GM12878 (cell line): ENCODE measurements at regions not wholly inside any gene's neighbourhood (a gene's known extent, or its start where the extent isn't known, plus 50 kb on each side); places are given as distances from the start of the nearest gene placed in this dataset.

Experiments used
- ATAC-seq: fragments of 200-7000 bp; cut with Tn5 transposase; 3 replicates; pipeline ENCODE4 v1.9.1; 2020; ENCODE audit warnings: mild to moderate bottlenecking, moderate library complexity
- BruUV-seq: library from RNA; stranded (reverse); fragments of 400-500 nt; replicated peaks from 2 replicates; lab custom pipeline; 2021; lab: Mats Ljungman, UMichigan
- CTCF ChIA-PET: fragments of 300-600 bp; sonication (Branson Sonifier 250); formaldehyde crosslinking; extraction: SDS; loops from one replicate; lab custom pipeline; 2021; ENCODE audit warnings: inconsistent platforms; lab: Yijun Ruan, JAX
- POLR2A ChIA-PET: fragments of 350-600 bp; formaldehyde crosslinking; extraction: SDS; loops from one replicate; lab custom pipeline; 2021; ENCODE audit warnings: inconsistent platforms; lab: Charles Lee
- RAD21 ChIA-PET: fragments of 300-600 bp; sonication (Branson Sonifier 250); formaldehyde crosslinking; loops from one replicate; lab custom pipeline; 2023; ENCODE audit warnings: antibody characterized with exemption; ENCODE audit not compliant: unreplicated experiment; lab: Charles Lee
- SMC1A ChIA-PET: fragments of 300-600 bp; sonication (Branson Sonifier 250); formaldehyde crosslinking; loops from one replicate; lab custom pipeline; 2023; ENCODE audit not compliant: unreplicated experiment, uncharacterized antibody; lab: Charles Lee
- DNase-seq: peaks from one replicate; pipeline ENCODE4 v3.0.0-alpha.2; 2011; ENCODE audit warnings: low read depth, low spot score
- FAIRE-seq: peaks from 3 replicates; lab custom pipeline; 2011; peaks lifted over from hg19 to GRCh38; lab: Jason Lieb, UNC
- H2AFZ ChIP-seq: 2 replicates; pipeline ENCODE4 v1.6.0; 2011; ENCODE audit warnings: low read depth, low read length, control low read depth; ENCODE audit not compliant: control insufficient read depth
- H3K27ac ChIP-seq: 2 replicates; pipeline ENCODE4 v1.5.1; 2011; ENCODE audit warnings: control low read depth; ENCODE audit not compliant: control insufficient read depth, insufficient read depth
- H3K27me3 ChIP-seq, 2 experiments: replicated peaks in 1 of 2; 2 replicates each; pipeline versions ENCODE4 v1.6.0 to v1.6.1; 2011; ENCODE audit warnings: low read length in 1 of 2; ENCODE audit not compliant: control insufficient read depth in 2 of 2, insufficient read depth in 2 of 2
- H3K36me3 ChIP-seq, 2 experiments: 2 replicates each; pipeline ENCODE4 v1.5.1; 2011; ENCODE audit warnings: low read length in 1 of 2; ENCODE audit not compliant: control insufficient read depth in 2 of 2, insufficient read depth in 2 of 2
- H3K4me1 ChIP-seq: 2 replicates; pipeline ENCODE4 v1.6.1; 2011; ENCODE audit warnings: mild to moderate bottlenecking, low read length, moderate library complexity, mixed read lengths; ENCODE audit not compliant: control insufficient read depth, insufficient read depth
- H3K4me2 ChIP-seq: 2 replicates; pipeline ENCODE4 v1.6.0; 2011; ENCODE audit warnings: control low read depth; ENCODE audit not compliant: control insufficient read depth, insufficient read depth
- H3K4me3 ChIP-seq: fragments of 200-600 bp; sonication (generic); 2 replicates; pipeline ENCODE4 v1.5.1; 2016
- H3K79me2 ChIP-seq: 2 replicates; pipeline ENCODE4 v1.6.0; 2011; ENCODE audit warnings: low read length; ENCODE audit not compliant: control insufficient read depth, insufficient read depth
- H3K9ac ChIP-seq: 2 replicates; pipeline ENCODE4 v1.8.0; 2011; ENCODE audit warnings: low read length, control low read depth, mixed read lengths; ENCODE audit not compliant: control insufficient read depth, insufficient read depth
- H3K9me3 ChIP-seq: replicated peaks from 3 replicates; pipeline ENCODE4 v1.5.1; 2011; ENCODE audit warnings: mild to moderate bottlenecking, low read length; ENCODE audit not compliant: control insufficient read depth, insufficient read depth
- H4K20me1 ChIP-seq: 2 replicates; pipeline ENCODE4 v1.6.0; 2011; ENCODE audit not compliant: control insufficient read depth, insufficient read depth
- BCL11A ChIP-seq: IDR thresholded peaks from 2 replicates; pipeline ENCODE4 v1.6.1; 2011; ENCODE audit warnings: low read depth, low read length
- CEBPZ ChIP-seq: fragments of 150-350 bp; IDR thresholded peaks from 2 replicates; pipeline ENCODE4 v1.6.1; 2016; ENCODE audit warnings: low read depth, low read length
- E2F8 ChIP-seq: fragments of 450-650 bp; IDR thresholded peaks from 2 replicates; pipeline ENCODE4 v1.6.1; 2018; ENCODE audit warnings: mild to moderate bottlenecking, low read depth, moderate library complexity; ENCODE audit not compliant: partially characterized antibody
- HDGF ChIP-seq: fragments of 450-650 bp; IDR thresholded peaks from 2 replicates; pipeline ENCODE4 v1.6.1; 2016; ENCODE audit warnings: antibody characterized with exemption
- IRF3 ChIP-seq: fragments of 450-650 bp; IDR thresholded peaks from 2 replicates; pipeline ENCODE4 v1.6.1; 2014; ENCODE audit warnings: mild to moderate bottlenecking
- NKRF ChIP-seq: fragments of 450-650 bp; conservative IDR thresholded peaks from 2 replicates; pipeline ENCODE4 v1.6.1; 2017; ENCODE audit warnings: mild to moderate bottlenecking, moderate library complexity
- SMC3 ChIP-seq: IDR thresholded peaks from 2 replicates; pipeline ENCODE4 v1.6.1; 2011; ENCODE audit warnings: low read length, improper control_type of control experiment, borderline replicate concordance
- TCF3 ChIP-seq: IDR thresholded peaks from 2 replicates; pipeline ENCODE4 v1.6.1; 2012; ENCODE audit warnings: low read depth, mild to moderate bottlenecking, low read length, borderline replicate concordance; ENCODE audit not compliant: insufficient read depth
- ZBTB11 ChIP-seq: fragments of 450-650 bp; formaldehyde crosslinking; IDR thresholded peaks from 2 replicates; pipeline ENCODE4 v1.5.0; 2022; ENCODE audit warnings: mild to moderate bottlenecking, missing genetic modification characterization
- whole genome bisulfite sequencing: methylation state at CpG from one replicate; pipeline ENCODE4 v1.1.6; 2016; ENCODE audit warnings: low lambda C conversion rate; ENCODE audit not compliant: insufficient replicate concordance, insufficient coverage; ENCODE audit errors: missing lambda C conversion rate; 5-methylcytosine and 5-hydroxymethylcytosine counted together
- in situ Hi-C: fragments of 300-500 bp; cut with MboI; formaldehyde crosslinking; loops from 9 replicates; pipeline ENCODE4 v1.14.3; 2018; ENCODE audit warnings: mixed read lengths
- intact Hi-C: fragments of 100-400 bp; cut with micrococcal nuclease; formaldehyde crosslinking; loops from one replicate; pipeline ENCODE4 v1.14.2; 2022; ENCODE audit not compliant: unreplicated experiment

GRCh38 chr5:2472670-2473069, 278.8 kb downstream of the IRX2 start (continued):
- TF ChIP-seq CEBPZ (no peak), TCF3 (no peak), ZBTB11 (CRISPR knock-in tag) (no peak)
- TF ChIP-seq, all 136 proteins: peak for 0

- Histone ChIP-seq H3K4me1 (no peaks in the 10 kb centered on the region), H3K9ac (no peak overlapping the region), H3K27me3 (no peaks in the 10 kb centered on the region), H3K27ac (no peak overlapping the region), H3K36me3 (no peaks in the 10 kb centered on the region), H3K9me3 (no peaks in the 10 kb centered on the region), H2AFZ (no peak overlapping the region), H3K4me3 (no peak overlapping the region), H4K20me1 (no peaks in the 10 kb centered on the region), H3K79me2 (no peaks in the 10 kb centered on the region), H3K4me2 (no peak overlapping the region)
- BruUV-seq, result no TSS peak
- ChIA-PET RAD21 (no interaction called here), CTCF (no interaction called here), SMC1A (no interaction called here), POLR2A (no interaction called here)
- FAIRE-seq (no peak), DNase-seq (no peak), ATAC-seq (no peak)
- WGBS, result 40% methylated on average over 3 of the region's 3 CpGs
- in situ Hi-C loops (no loop called here), intact Hi-C loops (no loop called here)
- TF ChIP-seq BCL11A (no peak), HDGF (no peak), NKRF (no peak), E2F8 (no peak), SMC3 (no peak), IRF3 (no peak)
Measured at GRCh38 chr5:2471152-2471879, 280.2 kb downstream of the IRX2 start.
